HUES48 (cell line): ENCODE measurements at regions not wholly inside any gene's neighbourhood (a gene's known extent, or its start where the extent isn't known, plus 50 kb on each side); places are given as distances from the start of the nearest gene placed in this dataset.

Experiments used
- H3K27ac ChIP-seq: one replicate; pipeline ENCODE4 v1.7.0; 2013; ENCODE audit warnings: low read depth, low read length, inconsistent platforms
- H3K27me3 ChIP-seq: 2 replicates; pipeline ENCODE4 v1.6.1; 2013; ENCODE audit warnings: mild to moderate bottlenecking, low read length; ENCODE audit not compliant: control insufficient read depth, insufficient read depth
- H3K36me3 ChIP-seq: 2 replicates; pipeline ENCODE4 v1.6.1; 2013; ENCODE audit warnings: low read length; ENCODE audit not compliant: control insufficient read depth, insufficient read depth
- H3K4me1 ChIP-seq: 2 replicates; pipeline ENCODE4 v1.6.1; 2013; ENCODE audit warnings: mild to moderate bottlenecking, low read length; ENCODE audit not compliant: control insufficient read depth, insufficient read depth
- H3K4me3 ChIP-seq: 2 replicates; pipeline ENCODE4 v1.5.1; 2013; ENCODE audit warnings: mild to moderate bottlenecking, low read depth, low read length
- H3K9ac ChIP-seq: 2 replicates; pipeline ENCODE4 v1.6.1; 2013; ENCODE audit warnings: mild to moderate bottlenecking, low read depth, low read length, moderate library complexity
- H3K9me3 ChIP-seq: 2 replicates; pipeline ENCODE4 v1.6.1; 2013; ENCODE audit warnings: low read length; ENCODE audit not compliant: control insufficient read depth, insufficient read depth

GRCh38 chr16:86763819-86764218 is 185.5 kb downstream of the FOXL1 start:
- no peaks in the 10 kb centered on the region for H3K9me3 ChIP-seq
- H3K27ac ChIP-seq: no peak overlapping the region
- H3K36me3 ChIP-seq: no peaks in the 10 kb centered on the region
- no peak overlapping the region for H3K9ac ChIP-seq
- H3K4me1 ChIP-seq: peaks cover 19% of the 10 kb centered on the region
- no peak overlapping the region for H3K4me3 ChIP-seq
- peaks cover 4% of the 10 kb centered on the region for H3K27me3 ChIP-seq

- H3K4me3 ChIP-seq: no peak overlapping the region
- H3K36me3 ChIP-seq: no peaks in the 10 kb centered on the region
- H3K4me1 ChIP-seq: peaks cover 13% of the 10 kb centered on the region
- H3K27me3 ChIP-seq: peaks cover 4% of the 10 kb centered on the region
- no peak overlapping the region for H3K27ac ChIP-seq
- no peak overlapping the region for H3K9ac ChIP-seq
- no peaks in the 10 kb centered on the region for H3K9me3 ChIP-seq
These were observed 186.2 kb downstream of the FOXL1 start for GRCh38 chr16:86764551-86764950.

DNA sequence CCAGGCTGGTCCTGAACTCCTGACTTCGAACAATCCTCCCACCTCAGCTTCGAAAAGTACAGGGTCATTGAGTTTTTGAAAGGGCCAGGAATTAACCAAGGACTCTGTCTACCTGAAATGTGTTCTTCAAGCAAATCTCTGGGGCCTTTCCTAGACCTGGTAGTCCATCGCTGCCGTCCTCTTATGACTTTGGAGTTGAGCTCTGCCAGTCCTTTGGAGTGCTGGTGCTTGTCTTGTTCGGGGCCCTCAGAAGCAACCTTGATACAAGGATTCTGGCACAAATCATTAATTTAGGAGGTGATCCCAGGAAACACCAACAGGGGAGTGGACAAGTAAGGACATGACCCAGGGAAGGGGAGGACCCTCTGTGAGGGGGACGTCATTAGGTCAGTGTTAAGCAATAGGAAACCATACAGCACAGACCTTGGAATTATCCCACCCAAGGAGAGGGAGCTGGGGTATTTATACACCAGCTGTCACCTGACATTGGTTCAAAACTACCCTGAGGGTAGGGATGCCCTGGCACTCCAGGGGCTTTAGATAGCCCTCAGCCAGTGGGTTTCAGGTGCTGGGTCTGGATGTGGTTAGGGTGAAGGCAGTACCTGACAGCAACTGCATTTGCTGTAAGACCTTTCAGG is 187.2 kb downstream of the FOXL1 start:
- H3K27ac ChIP-seq: no peak overlapping the region
- no peak overlapping the region for H3K4me3 ChIP-seq
- peaks cover 7% of the 10 kb centered on the region; the same call in 1 of the 2 replicates for H3K4me1 ChIP-seq
- H3K27me3 ChIP-seq: peaks cover 7% of the 10 kb centered on the region
- no peak overlapping the region for H3K9ac ChIP-seq
- H3K9me3 ChIP-seq: no peaks in the 10 kb centered on the region
- no peaks in the 10 kb centered on the region for H3K36me3 ChIP-seq

DNA sequence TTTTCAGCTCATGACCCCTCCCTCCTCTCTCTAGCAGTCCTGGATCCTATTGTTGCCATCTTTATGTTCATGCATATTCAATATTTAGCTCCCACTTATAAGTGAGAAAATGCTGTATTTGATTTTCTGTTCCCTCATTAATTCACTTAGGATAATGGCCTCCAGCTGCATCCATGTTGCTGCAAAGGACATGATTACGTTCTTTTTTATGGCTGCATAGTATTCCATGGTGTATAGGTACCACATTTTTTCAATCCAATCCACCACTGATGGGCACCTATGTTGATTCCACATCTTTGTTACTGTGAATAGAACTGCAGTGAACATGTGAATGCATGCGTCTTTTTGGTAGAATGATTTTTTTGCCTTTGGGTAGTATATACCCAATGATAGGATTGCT is 188.4 kb downstream of the FOXL1 start:
- no peak overlapping the region for H3K4me3 ChIP-seq
- no peaks in the 10 kb centered on the region for H3K9me3 ChIP-seq
- H3K4me1 ChIP-seq: peaks cover 2% of the 10 kb centered on the region; the same call in 1 of the 2 replicates
- H3K9ac ChIP-seq: no peak overlapping the region
- H3K36me3 ChIP-seq: no peaks in the 10 kb centered on the region
- peaks cover 5% of the 10 kb centered on the region for H3K27me3 ChIP-seq
- no peak overlapping the region for H3K27ac ChIP-seq

- no peak overlapping the region for H3K27ac ChIP-seq
- no peaks in the 10 kb centered on the region for H3K36me3 ChIP-seq
- H3K9ac ChIP-seq: no peak overlapping the region
- H3K4me3 ChIP-seq: no peak overlapping the region
- no peaks in the 10 kb centered on the region for H3K9me3 ChIP-seq
- H3K27me3 ChIP-seq: 0 out of 2 replicates have a peak, but pooled peaks cover 3% of the 10 kb centered on the region
- peaks cover 9% of the 10 kb centered on the region for H3K4me1 ChIP-seq
These were observed 190.0 kb downstream of the FOXL1 start for GRCh38 chr16:86768228-86768791.

DNA sequence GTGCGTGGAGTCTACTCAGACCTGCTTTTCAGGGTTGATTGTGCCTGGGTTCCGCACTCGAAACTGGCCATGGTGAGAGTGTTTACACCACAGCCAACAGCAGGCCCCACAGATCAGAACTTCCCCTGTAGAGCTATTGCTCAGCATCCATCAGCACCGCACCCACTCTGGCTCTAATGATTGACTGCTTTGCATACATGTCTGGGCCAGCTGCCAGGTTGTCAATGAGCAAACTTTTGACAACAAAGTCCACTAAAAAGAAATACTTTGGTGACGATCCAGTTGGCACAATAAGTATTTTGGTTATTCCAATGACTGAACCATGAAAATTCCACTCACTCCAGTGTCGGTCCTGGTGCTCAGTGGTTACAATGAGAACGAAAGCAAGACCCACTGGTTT is 190.7 kb downstream of the FOXL1 start:
- Histone ChIP-seq H3K36me3 (no peaks in the 10 kb centered on the region), H3K27ac (no peak overlapping the region), H3K9me3 (no peaks in the 10 kb centered on the region), H3K4me3 (no peak overlapping the region), H3K9ac (no peak overlapping the region), H3K27me3 (0 out of 2 replicates have a peak, but pooled peaks cover 3% of the 10 kb centered on the region), H3K4me1 (peaks cover 9% of the 10 kb centered on the region)

- H3K9ac ChIP-seq: no peak overlapping the region
- H3K36me3 ChIP-seq: no peaks in the 10 kb centered on the region
- no peaks in the 10 kb centered on the region for H3K9me3 ChIP-seq
- 0 out of 2 replicates have a peak, but pooled peaks cover 3% of the 10 kb centered on the region for H3K27me3 ChIP-seq
- no peak overlapping the region for H3K27ac ChIP-seq
- peaks cover 9% of the 10 kb centered on the region for H3K4me1 ChIP-seq
- no peak overlapping the region for H3K4me3 ChIP-seq
These were observed 193.4 kb downstream of the FOXL1 start for GRCh38 chr16:86771506-86772460.

DNA sequence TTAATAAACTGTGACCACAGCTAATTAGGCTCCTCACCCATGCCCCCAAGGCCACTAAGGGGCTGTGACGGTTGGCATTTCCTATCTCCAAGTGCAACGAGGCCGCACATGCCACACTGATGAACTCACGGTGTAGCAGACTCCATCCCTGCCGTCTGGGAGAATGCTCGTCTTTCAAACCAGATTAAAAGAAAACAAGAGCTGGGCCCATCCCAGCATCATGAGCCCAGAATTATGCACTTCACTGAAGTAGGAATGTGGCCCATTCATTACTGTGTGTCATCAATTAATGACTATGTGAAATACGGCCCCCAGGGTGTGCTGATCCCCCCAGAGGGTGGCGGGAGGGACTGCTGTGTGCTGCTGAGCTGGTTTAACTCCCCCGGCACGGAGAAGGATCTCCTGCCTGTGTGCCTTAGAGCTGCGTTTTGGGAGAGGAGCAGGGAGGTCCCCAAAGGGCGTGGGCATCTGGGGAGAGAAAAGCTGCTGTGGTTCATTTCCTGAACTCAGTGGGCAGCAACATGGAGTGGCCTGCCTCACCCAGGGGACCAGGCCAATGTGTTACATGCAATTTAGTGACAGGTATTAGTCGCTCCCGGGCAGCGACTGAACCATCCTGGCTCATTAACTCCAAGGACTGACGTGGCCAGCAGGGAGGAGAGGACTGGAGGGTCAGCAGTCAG is 194.5 kb downstream of the FOXL1 start:
- H3K9me3 ChIP-seq: no peaks in the 10 kb centered on the region
- H3K27ac ChIP-seq: no peak overlapping the region
- H3K9ac ChIP-seq: no peak overlapping the region
- peaks cover 9% of the 10 kb centered on the region for H3K4me1 ChIP-seq
- H3K27me3 ChIP-seq: 0 out of 2 replicates have a peak, but pooled peaks cover 3% of the 10 kb centered on the region
- H3K36me3 ChIP-seq: no peaks in the 10 kb centered on the region
- no peak overlapping the region for H3K4me3 ChIP-seq

DNA sequence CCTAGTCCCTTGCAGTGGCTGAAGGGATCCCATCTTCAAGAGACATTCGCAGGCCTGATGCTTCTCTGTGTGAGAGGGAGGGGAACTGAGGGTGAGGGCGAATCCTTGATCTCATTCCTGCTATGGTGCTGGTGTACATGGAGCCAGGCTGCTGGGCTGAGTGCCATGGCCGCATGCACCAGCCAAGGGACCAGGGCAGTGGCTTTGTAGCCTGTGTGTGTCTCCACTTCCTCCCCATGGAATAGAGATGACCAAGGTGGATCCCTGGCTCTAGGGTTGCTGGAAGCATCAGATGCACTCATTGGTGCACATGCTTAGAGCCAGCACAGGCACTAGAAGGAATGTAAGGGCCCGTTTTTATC is 195.0 kb downstream of the FOXL1 start:
- 0 out of 2 replicates have a peak, but pooled peaks cover 3% of the 10 kb centered on the region for H3K27me3 ChIP-seq
- H3K36me3 ChIP-seq: no peaks in the 10 kb centered on the region
- H3K4me3 ChIP-seq: no peak overlapping the region
- H3K27ac ChIP-seq: no peak overlapping the region
- no peak overlapping the region for H3K9ac ChIP-seq
- peaks cover 9% of the 10 kb centered on the region for H3K4me1 ChIP-seq
- H3K9me3 ChIP-seq: no peaks in the 10 kb centered on the region

- Histone ChIP-seq H3K4me1 (peaks cover 9% of the 10 kb centered on the region), H3K27me3 (0 out of 2 replicates have a peak, but pooled peaks cover under 1% of the 10 kb centered on the region)
These were observed 196.6 kb downstream of the FOXL1 start for GRCh38 chr16:86774931-86775330.

More at GRCh38 chr16:86774931-86775330, 196.6 kb downstream of the FOXL1 start:
- H3K36me3 ChIP-seq: no peaks in the 10 kb centered on the region
- H3K9ac ChIP-seq: no peak overlapping the region
- no peak overlapping the region for H3K27ac ChIP-seq
- H3K4me3 ChIP-seq: no peak overlapping the region
- H3K9me3 ChIP-seq: no peaks in the 10 kb centered on the region
